Nephron progenitor cell (in vitro differentiated cells): ENCODE measurements at regions not wholly inside any gene's neighbourhood (a gene's known extent, or its start where the extent isn't known, plus 50 kb on each side); places are given as distances from the start of the nearest gene placed in this dataset.
A peak's percentile ranks its signal among the peaks of the same experiment; 100 is the strongest.

ENCODE experiments used
- DNase-seq: peaks from one replicate; pipeline ENCODE4 v3.0.0; 2021
- H3K27ac Mint-ChIP-seq: 2 replicates; pipeline ENCODE4 v1.8.0; 2021; ENCODE audit warnings: mild to moderate bottlenecking, moderate library complexity, mixed read lengths
- H3K27me3 Mint-ChIP-seq: 2 replicates; pipeline ENCODE4 v1.8.0; 2021; ENCODE audit warnings: mild to moderate bottlenecking, low read depth, mixed read lengths; ENCODE audit not compliant: poor library complexity
- H3K36me3 Mint-ChIP-seq: 2 replicates; pipeline ENCODE4 v1.8.0; 2021; ENCODE audit warnings: low read depth, mixed read lengths
- H3K4me1 Mint-ChIP-seq: 2 replicates; pipeline ENCODE4 v1.8.0; 2021; ENCODE audit warnings: mixed read lengths
- H3K4me3 Mint-ChIP-seq: 2 replicates; pipeline ENCODE4 v1.8.0; 2021; ENCODE audit warnings: mild to moderate bottlenecking, moderate library complexity, mixed read lengths
- H3K9me3 Mint-ChIP-seq: 2 replicates; pipeline ENCODE4 v1.8.0; 2021; ENCODE audit warnings: mild to moderate bottlenecking, moderate library complexity, mixed read lengths
- CTCF ChIP-seq: fragments of 200-600 bp; sonication (generic); IDR thresholded peaks from 2 replicates; pipeline ENCODE4 v1.5.0; 2021; ENCODE audit warnings: antibody characterized with exemption

GRCh38 chr9:88870627-88871026, 120.6 kb upstream of the S1PR3 start:
- no peak for DNase-seq
- TF ChIP-seq CTCF, result no peak
- Mint-ChIP-seq H3K9me3 (peaks cover 23% of the 10 kb centered on the region), H3K36me3 (peaks cover 12% of the 10 kb centered on the region), H3K27me3 (peaks cover 15% of the 10 kb centered on the region), H3K4me1 (peaks cover 29% of the 10 kb centered on the region), H3K4me3 (no peak overlapping the region), H3K27ac (no peak overlapping the region)

- H3K27ac Mint-ChIP-seq, result peak overlapping the region; percentile 89
These were observed 119.6 kb upstream of the S1PR3 start for GRCh38 chr9:88871669-88872068.

GRCh38 chr9:88872192-88872946, 118.9 kb upstream of the S1PR3 start:
- Mint-ChIP-seq H3K27me3 (peaks cover 15% of the 10 kb centered on the region), H3K36me3 (peaks cover 12% of the 10 kb centered on the region), H3K4me1 (peaks cover 29% of the 10 kb centered on the region), H3K9me3 (peaks cover 19% of the 10 kb centered on the region), H3K4me3 (no peak overlapping the region), H3K27ac (peak overlapping the region; percentile 89)
- no peak for DNase-seq
- TF ChIP-seq CTCF, result no peak

More at GRCh38 chr9:88871669-88872068, 119.6 kb upstream of the S1PR3 start:
- Mint-ChIP-seq H3K4me1 (peaks cover 29% of the 10 kb centered on the region), H3K36me3 (peaks cover 12% of the 10 kb centered on the region), H3K9me3 (peaks cover 19% of the 10 kb centered on the region), H3K27me3 (peaks cover 15% of the 10 kb centered on the region), H3K4me3 (no peak overlapping the region)
- DNase-seq, result no peak
- no peak for TF ChIP-seq CTCF

- peaks cover 29% of the 10 kb centered on the region for H3K4me1 Mint-ChIP-seq
- DNase-seq, result no peak
- no peak overlapping the region for H3K27ac Mint-ChIP-seq
- peaks cover 10% of the 10 kb centered on the region for H3K9me3 Mint-ChIP-seq
- H3K27me3 Mint-ChIP-seq, result peaks cover 15% of the 10 kb centered on the region
- no peak overlapping the region for H3K4me3 Mint-ChIP-seq
- no peak for TF ChIP-seq CTCF
- peaks cover 9% of the 10 kb centered on the region for H3K36me3 Mint-ChIP-seq
These were observed 117.6 kb upstream of the S1PR3 start for GRCh38 chr9:88873635-88874034.

- H3K36me3 Mint-ChIP-seq, result peaks cover 1% of the 10 kb centered on the region
- no peak for DNase-seq
- H3K27ac Mint-ChIP-seq, result no peak overlapping the region
- no peak for TF ChIP-seq CTCF
- H3K4me3 Mint-ChIP-seq, result no peak overlapping the region
- peaks cover 15% of the 10 kb centered on the region for H3K27me3 Mint-ChIP-seq
- peaks cover 29% of the 10 kb centered on the region for H3K4me1 Mint-ChIP-seq
- peaks cover 2% of the 10 kb centered on the region for H3K9me3 Mint-ChIP-seq
These were observed 116.9 kb upstream of the S1PR3 start for GRCh38 chr9:88874391-88874790.
